ENCODE measurements at regions not wholly inside any gene's neighbourhood (a gene's known extent, or its start where the extent isn't known, plus 50 kb on each side); places are given as distances from the start of the nearest gene placed in this dataset.
"Not testable (repeated sequence)": the region's sequence is repeated elsewhere in the genome, so short reads cannot be mapped to it uniquely, and the experiment has no call there.

DNA sequence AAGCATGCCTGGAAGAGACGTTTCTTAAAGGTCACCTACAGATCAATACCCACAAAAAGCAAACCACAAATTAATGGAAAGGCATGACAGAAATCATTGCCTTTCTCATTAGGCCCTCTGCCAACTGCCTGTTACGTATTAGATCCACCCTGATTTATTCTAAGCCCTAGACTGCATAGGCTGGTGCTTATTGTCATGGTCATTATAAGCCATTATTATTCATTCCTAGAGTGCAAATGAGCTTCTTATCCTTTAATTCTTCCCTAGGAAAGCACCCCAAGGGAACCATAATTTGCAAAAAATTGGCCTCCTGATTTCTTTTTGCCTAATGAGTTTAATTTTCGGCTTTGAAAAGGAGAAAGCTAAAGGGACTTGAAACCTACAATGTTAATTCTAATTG lies 184.2 kb upstream of the GPRIN3 start:
- intact Hi-C loops (cut with DNase I) = no loop called here
- H3K27me3 ChIP-seq (replicated peaks; ENCODE audit: insufficient read depth) = no peaks in the 10 kb centered on the region
- no peaks in the 10 kb centered on the region for H3K36me3 ChIP-seq
- DNase-seq (ENCODE audit: low spot score) = no peak
- H3K27ac ChIP-seq = no peak overlapping the region
- H3K4me3 ChIP-seq = no peak overlapping the region
- TF ChIP-seq POLR2A (IDR thresholded peaks at IDR 0.05) (no peak), POLR2AphosphoS5 (IDR thresholded peaks at IDR 0.05) (no peak), CTCF (IDR thresholded peaks at IDR 0.05) (no peak)
- WGBS = 77% methylated on average over 3 of the region's 3 CpGs
- no peaks in the 10 kb centered on the region for H3K4me1 ChIP-seq (replicated peaks)
- H3K9me3 ChIP-seq = no peaks in the 10 kb centered on the region

DNA sequence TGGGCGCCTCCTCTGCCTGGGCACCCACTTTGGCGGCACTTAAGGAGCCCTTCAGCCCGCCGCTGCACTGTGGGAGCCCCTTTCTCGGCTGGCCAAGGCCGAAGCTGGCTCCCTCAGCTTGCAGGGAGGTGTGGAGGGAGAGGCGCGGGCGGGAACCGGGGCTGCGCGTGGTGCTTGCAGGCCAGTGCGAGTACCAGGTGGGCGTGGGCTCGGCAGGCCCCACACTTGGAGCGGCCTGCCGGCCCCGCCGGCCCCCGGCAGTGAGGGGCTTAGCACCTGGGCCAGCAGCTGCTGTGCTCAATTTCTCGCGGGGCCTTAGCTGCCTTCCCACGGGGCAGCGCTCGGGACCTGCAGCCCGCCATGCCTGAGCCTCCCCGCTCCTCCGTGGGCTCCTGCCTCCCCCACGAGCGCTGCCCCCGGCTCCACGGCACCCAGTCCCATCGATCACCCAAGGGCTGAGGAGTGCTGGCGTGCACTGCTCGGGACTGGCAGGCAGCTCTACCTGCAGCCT lies 182.4 kb upstream of the GPRIN3 start:
- H3K27me3 ChIP-seq (replicated peaks; ENCODE audit: insufficient read depth); intact Hi-C loops (cut with DNase I); H3K4me3 ChIP-seq; DNase-seq (ENCODE audit: low spot score); H3K4me1 ChIP-seq (replicated peaks); H3K27ac ChIP-seq; H3K36me3 ChIP-seq; H3K9me3 ChIP-seq: not testable (repeated sequence)
- 96% methylated on average over 35 of the region's 35 CpGs for WGBS

DNA sequence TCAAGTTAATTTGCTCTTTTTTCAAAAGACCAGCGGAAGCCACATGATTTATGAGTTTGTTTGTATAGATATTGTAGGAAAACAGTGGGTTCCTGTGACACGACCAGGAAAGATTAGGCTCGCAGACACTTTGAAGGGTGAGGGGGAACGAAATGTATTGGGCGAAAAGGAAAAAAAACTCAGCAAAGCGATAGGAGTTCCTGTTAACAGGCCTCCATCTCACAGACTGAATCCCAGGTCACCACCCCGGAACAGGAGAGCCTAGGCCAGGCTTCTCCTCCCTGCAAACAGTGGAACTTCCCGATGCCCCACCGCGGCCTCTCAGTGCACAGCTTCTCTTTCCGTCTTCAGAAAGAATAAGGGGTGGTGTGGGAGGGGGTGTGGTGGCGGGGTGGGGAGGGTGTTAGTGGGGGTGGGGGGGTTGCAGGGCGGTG lies 181.8 kb upstream of the GPRIN3 start:
- H3K9me3 ChIP-seq = no peaks in the 10 kb centered on the region
- TF ChIP-seq POLR2AphosphoS5 (IDR thresholded peaks at IDR 0.05) = no peak
- no peak for TF ChIP-seq POLR2A (IDR thresholded peaks at IDR 0.05)
- no peak for TF ChIP-seq CTCF (IDR thresholded peaks at IDR 0.05)
- H3K4me3 ChIP-seq = no peak overlapping the region
- no peaks in the 10 kb centered on the region for H3K27me3 ChIP-seq (replicated peaks; ENCODE audit: insufficient read depth)
- H3K36me3 ChIP-seq = no peaks in the 10 kb centered on the region
- intact Hi-C loops (cut with DNase I) = no loop called here
- no peaks in the 10 kb centered on the region for H3K4me1 ChIP-seq (replicated peaks)
- no peak for DNase-seq (ENCODE audit: low spot score)
- 54% methylated on average over 9 of the region's 13 CpGs for WGBS
- no peak overlapping the region for H3K27ac ChIP-seq

DNA sequence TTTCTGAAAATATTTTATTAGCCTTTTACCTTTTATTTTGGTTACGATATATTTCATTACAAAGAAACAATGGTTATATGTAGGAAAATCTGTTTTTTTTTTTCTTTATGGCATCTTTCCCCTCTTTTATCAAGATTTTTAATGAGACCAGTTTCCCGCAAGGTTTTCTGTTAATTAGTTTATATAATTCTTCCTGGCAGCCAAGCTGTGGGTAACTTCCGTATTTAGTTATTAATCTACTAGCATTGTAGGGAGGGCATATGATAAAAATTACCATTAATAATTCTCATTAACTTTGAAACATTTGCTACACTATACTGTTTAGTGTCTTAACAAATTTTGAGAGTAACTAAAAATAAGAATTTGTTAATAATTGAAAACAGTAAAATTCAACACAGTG lies 181.1 kb upstream of the GPRIN3 start:
- Histone ChIP-seq H3K36me3 (no peaks in the 10 kb centered on the region), H3K4me1 (replicated peaks) (no peaks in the 10 kb centered on the region), H3K27me3 (replicated peaks; ENCODE audit: insufficient read depth) (no peaks in the 10 kb centered on the region), H3K27ac (no peak overlapping the region), H3K4me3 (no peak overlapping the region), H3K9me3 (no peaks in the 10 kb centered on the region)
- no peak for DNase-seq (ENCODE audit: low spot score)
- TF ChIP-seq CTCF (IDR thresholded peaks at IDR 0.05) (no peak), POLR2AphosphoS5 (IDR thresholded peaks at IDR 0.05) (no peak), POLR2A (IDR thresholded peaks at IDR 0.05) (no peak)
- WGBS = 91% methylated on average over 3 of the region's 3 CpGs
- intact Hi-C loops (cut with DNase I) = no loop called here

GRCh38 chr4:89486673-89487072 lies 179.1 kb upstream of the GPRIN3 start:
- intact Hi-C loops (cut with DNase I) = no loop called here
- Histone ChIP-seq H3K4me1 (replicated peaks) (no peaks in the 10 kb centered on the region), H3K27ac (no peak overlapping the region), H3K27me3 (replicated peaks; ENCODE audit: insufficient read depth) (no peaks in the 10 kb centered on the region), H3K9me3 (no peaks in the 10 kb centered on the region), H3K36me3 (no peaks in the 10 kb centered on the region), H3K4me3 (no peak overlapping the region)
- DNase-seq (ENCODE audit: low spot score) = no peak
- TF ChIP-seq POLR2AphosphoS5 (IDR thresholded peaks at IDR 0.05) (no peak), POLR2A (IDR thresholded peaks at IDR 0.05) (no peak), CTCF (IDR thresholded peaks at IDR 0.05) (no peak)

Data from prostate gland (tissue), 2 donors.